SW 1271 (cell line): ENCODE measurements at regions not wholly inside any gene's neighbourhood (a gene's known extent, or its start where the extent isn't known, plus 50 kb on each side); places are given as distances from the start of the nearest gene placed in this dataset.
"Not testable (repeated sequence)": the region's sequence is repeated elsewhere in the genome, so short reads cannot be mapped to it uniquely, and the experiment has no call there.

ENCODE experiments used
- DNase-seq, 2 experiments: peaks; one replicate each; lab custom pipeline; 2025; lab: John Stamatoyannopoulos, UW

GRCh38 chr3:84679211-84679610 is 279.6 kb upstream of the CADM2 start:
- no peak for DNase-seq

GRCh38 chr3:84680700-84681099 is 278.1 kb upstream of the CADM2 start:
- DNase-seq, result no peak

GRCh38 chr3:84683493-84683892 is 275.3 kb upstream of the CADM2 start:
- DNase-seq, result no peak

GRCh38 chr3:84685467-84685866 is 273.3 kb upstream of the CADM2 start:
- no peak for DNase-seq

- DNase-seq, result no peak
These were observed 266.5 kb upstream of the CADM2 start for GRCh38 chr3:84692261-84692660.

- DNase-seq, result not testable (repeated sequence)
These were observed 248.5 kb upstream of the CADM2 start for GRCh38 chr3:84710288-84710687.

GRCh38 chr3:84717894-84718293 is 240.9 kb upstream of the CADM2 start:
- DNase-seq, result no peak

GRCh38 chr3:84724877-84725276 is 233.9 kb upstream of the CADM2 start:
- peak; percentile 64 to 77 for DNase-seq

- DNase-seq, result no peak
These were observed 231.2 kb upstream of the CADM2 start for GRCh38 chr3:84727616-84728015.

- DNase-seq, result not testable (repeated sequence)
These were observed 224.1 kb upstream of the CADM2 start for GRCh38 chr3:84734731-84735130.

- no peak for DNase-seq
These were observed 220.7 kb upstream of the CADM2 start for GRCh38 chr3:84738086-84738485.

- DNase-seq, result no peak
These were observed 215.8 kb upstream of the CADM2 start for GRCh38 chr3:84742915-84743425.

- no peak for DNase-seq
These were observed 214.7 kb upstream of the CADM2 start for GRCh38 chr3:84744130-84744529.

GRCh38 chr3:84755860-84756259 is 202.9 kb upstream of the CADM2 start:
- DNase-seq, result no peak

GRCh38 chr3:84759361-84759760 is 199.4 kb upstream of the CADM2 start:
- no peak for DNase-seq

- DNase-seq, result peak in 1 of 2 experiments; percentile 0
These were observed 185.9 kb upstream of the CADM2 start for GRCh38 chr3:84772841-84773240.

GRCh38 chr3:84783281-84783680 is 175.5 kb upstream of the CADM2 start:
- no peak for DNase-seq

GRCh38 chr3:84789961-84790360 is 168.8 kb upstream of the CADM2 start:
- no peak for DNase-seq

- DNase-seq, result no peak
These were observed 151.8 kb upstream of the CADM2 start for GRCh38 chr3:84806958-84807357.

GRCh38 chr3:84820126-84820525 is 138.7 kb upstream of the CADM2 start:
- DNase-seq, result no peak

GRCh38 chr3:84820906-84821305 is 137.9 kb upstream of the CADM2 start:
- no peak for DNase-seq

- DNase-seq, result no peak
These were observed 133.0 kb upstream of the CADM2 start for GRCh38 chr3:84825817-84826216.

- no peak for DNase-seq
These were observed 128.3 kb upstream of the CADM2 start for GRCh38 chr3:84830476-84830875.

GRCh38 chr3:84835366-84835765 is 123.4 kb upstream of the CADM2 start:
- DNase-seq, result no peak

- no peak for DNase-seq
These were observed 121.8 kb upstream of the CADM2 start for GRCh38 chr3:84836961-84837360.
